GM12872 (cell line): ENCODE measurements at regions not wholly inside any gene's neighbourhood (a gene's known extent, or its start where the extent isn't known, plus 50 kb on each side); places are given as distances from the start of the nearest gene placed in this dataset.

Experiments used
- TF ChIP-seq, protein P1 (sequence below): IDR thresholded peaks from 3 replicates; pipeline ENCODE4 v1.5.1; 2011; ENCODE audit warnings: low read depth, mild to moderate bottlenecking, low read length, moderate library complexity; ENCODE audit not compliant: insufficient read depth

DNA sequence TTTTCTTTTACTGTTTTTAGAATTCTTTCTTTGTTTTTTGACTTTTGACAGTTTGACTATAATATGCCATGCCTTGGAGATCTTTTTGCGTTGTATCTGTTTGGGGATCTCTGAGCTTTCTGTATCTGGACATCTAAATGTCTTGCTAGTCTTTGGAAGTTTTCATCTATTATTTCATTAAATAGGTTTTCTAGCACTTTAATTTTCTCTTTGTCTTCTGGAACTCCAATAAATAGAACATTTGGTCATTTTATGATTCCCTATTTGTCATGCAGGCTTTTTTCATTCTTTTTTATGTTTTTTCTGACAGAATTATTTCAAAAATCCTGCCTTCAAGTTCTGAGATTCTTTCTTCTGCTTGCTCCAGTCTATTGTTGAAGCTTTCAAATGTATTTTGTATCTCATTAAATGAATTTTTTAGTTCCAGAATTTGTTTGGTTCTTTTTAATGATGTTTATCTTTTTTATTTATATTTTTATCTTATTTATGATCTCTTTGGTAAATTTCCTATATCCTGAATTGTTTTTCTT lies 201.4 kb downstream of the CHD9NB start:
- TF ChIP-seq, protein P1, sequence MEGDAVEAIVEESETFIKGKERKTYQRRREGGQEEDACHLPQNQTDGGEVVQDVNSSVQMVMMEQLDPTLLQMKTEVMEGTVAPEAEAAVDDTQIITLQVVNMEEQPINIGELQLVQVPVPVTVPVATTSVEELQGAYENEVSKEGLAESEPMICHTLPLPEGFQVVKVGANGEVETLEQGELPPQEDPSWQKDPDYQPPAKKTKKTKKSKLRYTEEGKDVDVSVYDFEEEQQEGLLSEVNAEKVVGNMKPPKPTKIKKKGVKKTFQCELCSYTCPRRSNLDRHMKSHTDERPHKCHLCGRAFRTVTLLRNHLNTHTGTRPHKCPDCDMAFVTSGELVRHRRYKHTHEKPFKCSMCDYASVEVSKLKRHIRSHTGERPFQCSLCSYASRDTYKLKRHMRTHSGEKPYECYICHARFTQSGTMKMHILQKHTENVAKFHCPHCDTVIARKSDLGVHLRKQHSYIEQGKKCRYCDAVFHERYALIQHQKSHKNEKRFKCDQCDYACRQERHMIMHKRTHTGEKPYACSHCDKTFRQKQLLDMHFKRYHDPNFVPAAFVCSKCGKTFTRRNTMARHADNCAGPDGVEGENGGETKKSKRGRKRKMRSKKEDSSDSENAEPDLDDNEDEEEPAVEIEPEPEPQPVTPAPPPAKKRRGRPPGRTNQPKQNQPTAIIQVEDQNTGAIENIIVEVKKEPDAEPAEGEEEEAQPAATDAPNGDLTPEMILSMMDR = no peak

DNA sequence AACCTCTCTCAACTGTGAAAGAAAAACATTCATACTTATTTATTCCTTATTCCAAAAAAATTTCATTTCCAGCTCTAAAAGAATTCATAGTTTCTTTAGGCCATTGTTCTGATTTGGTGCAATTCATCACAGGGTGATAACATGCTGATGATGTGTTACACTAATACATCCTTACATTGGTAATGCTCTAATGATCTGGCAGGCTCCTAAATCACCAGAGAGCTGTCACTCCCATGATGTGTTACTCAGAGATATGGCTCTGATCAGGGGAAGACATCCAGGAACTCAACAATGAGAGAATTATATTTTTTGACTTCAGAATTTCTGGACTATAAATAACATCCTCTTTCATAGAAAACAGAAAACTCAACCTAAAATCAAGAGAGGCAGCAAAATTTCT lies 209.3 kb downstream of the CHD9NB start:
- TF ChIP-seq, protein P1 = no peak

DNA sequence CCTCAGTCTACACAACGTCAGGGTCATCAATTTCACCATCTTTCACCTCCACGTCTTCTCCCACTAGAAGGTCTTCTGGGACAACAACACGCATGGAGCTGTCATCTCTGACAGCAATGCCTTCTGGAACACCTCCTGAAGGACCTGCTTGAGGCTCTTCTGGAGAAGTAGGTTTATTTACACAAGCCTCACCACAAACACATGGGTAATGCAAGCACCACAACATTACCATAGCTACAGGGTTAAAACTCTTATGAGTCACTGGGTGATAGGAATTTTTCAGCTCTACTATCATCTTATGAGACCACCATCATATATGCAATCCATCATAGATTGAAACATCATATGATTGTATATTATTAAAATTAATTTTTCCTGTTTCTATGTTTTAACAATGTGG lies 215.4 kb downstream of the CHD9NB start:
- TF ChIP-seq, protein P1 = no peak

DNA sequence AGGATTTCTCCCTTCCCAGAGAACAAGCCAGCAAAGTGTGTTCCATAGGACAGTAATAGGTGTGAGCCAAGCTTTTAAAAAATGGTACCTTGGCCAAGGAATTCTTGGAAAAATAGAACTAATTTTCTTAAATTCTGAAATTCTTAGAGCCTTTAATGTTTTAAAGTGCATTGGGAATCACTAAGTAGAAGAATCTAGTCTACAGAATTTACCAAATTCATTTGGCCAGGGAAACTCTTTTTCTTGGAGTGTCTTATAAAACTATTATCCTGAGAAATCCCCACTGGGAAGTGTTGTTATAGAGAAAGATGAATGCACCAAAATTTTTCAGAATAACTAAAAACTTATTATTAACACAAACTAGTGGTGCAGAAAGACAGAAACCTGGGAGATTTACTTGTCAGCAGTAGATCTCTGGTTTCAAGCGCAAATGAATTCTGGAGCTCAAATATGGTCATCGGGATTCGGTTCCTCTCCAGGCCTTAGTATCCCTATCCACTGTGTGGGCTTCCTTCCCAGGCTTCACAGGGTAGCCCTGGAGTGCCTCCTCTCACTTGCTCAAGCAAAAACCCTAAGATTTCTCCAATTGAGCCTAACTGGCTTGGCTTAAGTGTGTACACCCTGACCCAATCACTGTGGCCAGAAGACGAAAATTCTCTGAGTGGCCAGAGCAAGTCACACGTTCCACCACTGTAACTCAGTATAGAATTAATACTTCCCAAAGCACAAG lies 217.8 kb downstream of the CHD9NB start:
- TF ChIP-seq, protein P1 = no peak

DNA sequence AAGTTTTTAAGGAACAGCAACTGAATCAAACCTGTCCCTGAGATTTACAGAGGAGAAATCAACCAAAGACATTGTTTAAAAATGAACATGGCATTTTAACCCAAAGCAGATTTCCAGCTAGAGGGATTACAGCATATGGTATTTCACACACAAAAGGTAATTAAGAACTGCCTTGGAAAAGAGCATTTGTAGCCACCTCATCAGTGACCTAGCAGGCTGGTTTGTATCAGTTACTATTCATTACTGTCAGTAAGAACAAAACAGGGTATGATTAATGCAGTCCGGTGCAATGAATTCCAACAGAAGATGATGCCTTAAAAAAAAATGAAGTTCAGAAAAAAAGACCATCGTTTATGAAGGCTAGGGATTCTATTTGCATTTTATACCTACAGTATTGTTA lies 219.9 kb downstream of the CHD9NB start:
- TF ChIP-seq, protein P1 = no peak

DNA sequence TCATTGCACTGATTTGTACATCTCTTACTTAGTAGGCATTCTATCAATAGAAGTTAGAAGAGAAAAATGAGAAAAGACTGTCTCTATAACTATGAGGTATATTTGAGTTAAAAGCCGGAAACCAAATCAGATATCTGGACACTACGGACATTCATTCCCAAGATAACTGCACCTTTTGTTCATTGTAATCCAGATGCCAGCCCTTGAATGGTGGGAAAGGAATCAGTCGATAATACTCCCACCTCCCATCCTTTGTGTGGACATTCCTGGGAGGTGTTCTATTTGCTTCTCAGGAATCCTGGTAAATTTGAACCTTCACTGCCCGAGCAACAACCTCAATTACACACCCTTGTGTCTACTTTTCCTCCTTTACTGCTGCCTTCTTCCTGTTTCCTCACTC lies 225.2 kb downstream of the CHD9NB start:
- TF ChIP-seq, protein P1 = no peak

DNA sequence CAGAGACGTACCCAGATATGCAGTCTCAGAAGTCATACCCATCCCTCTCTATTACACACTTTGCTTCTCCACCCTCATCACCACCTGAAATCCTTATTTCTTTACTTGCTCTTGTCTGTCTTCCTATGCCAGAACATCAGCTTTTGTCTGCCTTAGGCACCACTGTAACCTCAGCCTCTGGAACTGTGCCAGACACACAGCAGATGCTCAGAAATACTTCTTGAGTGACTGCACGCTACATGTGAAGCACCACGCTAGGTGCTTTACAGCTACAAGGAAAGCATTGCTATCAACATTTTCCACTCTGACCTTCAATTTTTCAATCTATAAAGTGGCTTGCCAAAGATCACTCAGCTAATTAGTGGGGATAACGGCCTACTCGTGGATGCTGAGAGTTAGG lies 226.8 kb downstream of the CHD9NB start:
- TF ChIP-seq, protein P1 = no peak
